HG03103 (cell line): ENCODE measurements at regions not wholly inside any gene's neighbourhood (a gene's known extent, or its start where the extent isn't known, plus 50 kb on each side); places are given as distances from the start of the nearest gene placed in this dataset.
"Not testable (repeated sequence)": the region's sequence is repeated elsewhere in the genome, so short reads cannot be mapped to it uniquely, and the experiment has no call there.

ENCODE experiments used
- ATAC-seq: cut with Tn5 transposase; IDR thresholded peaks from one replicate; pipeline ENCODE4 v1.9.1; 2021; ENCODE audit warnings: low read depth; ENCODE audit not compliant: unreplicated experiment

GRCh38 chr2:595831-596592 is 81.2 kb downstream of the TMEM18 start:
- no peak for ATAC-seq

- no peak for ATAC-seq
Measured at GRCh38 chr2:595141-595815, 81.9 kb downstream of the TMEM18 start.

GRCh38 chr2:594297-594949 is 82.8 kb downstream of the TMEM18 start:
- no peak for ATAC-seq

- ATAC-seq = no peak
Measured at GRCh38 chr2:593356-594026, 83.7 kb downstream of the TMEM18 start.

- no peak for ATAC-seq
Measured at GRCh38 chr2:592737-593136, 84.5 kb downstream of the TMEM18 start.

- ATAC-seq = no peak
Measured at GRCh38 chr2:590214-591175, 86.7 kb downstream of the TMEM18 start.

- no peak for ATAC-seq
Measured at GRCh38 chr2:589281-590130, 87.7 kb downstream of the TMEM18 start.

- no peak for ATAC-seq
Measured at GRCh38 chr2:588074-588645, 89.0 kb downstream of the TMEM18 start.

- ATAC-seq = no peak
Measured at GRCh38 chr2:587087-587960, 89.9 kb downstream of the TMEM18 start.

- ATAC-seq = no peak
Measured at GRCh38 chr2:586641-587076, 90.5 kb downstream of the TMEM18 start.

GRCh38 chr2:584863-585823 is 92.1 kb downstream of the TMEM18 start:
- ATAC-seq = peak; percentile 99

- ATAC-seq = no peak
Measured at GRCh38 chr2:583666-584065, 93.5 kb downstream of the TMEM18 start.

GRCh38 chr2:582792-583528 is 94.2 kb downstream of the TMEM18 start:
- no peak for ATAC-seq

- ATAC-seq = not testable (repeated sequence)
Measured at GRCh38 chr2:582289-582688, 94.9 kb downstream of the TMEM18 start.

- no peak for ATAC-seq
Measured at GRCh38 chr2:579961-580360, 97.2 kb downstream of the TMEM18 start.

- no peak for ATAC-seq
Measured at GRCh38 chr2:579351-579886, 97.8 kb downstream of the TMEM18 start.
